GM18499 (cell line): ENCODE measurements at regions not wholly inside any gene's neighbourhood (a gene's known extent, or its start where the extent isn't known, plus 50 kb on each side); places are given as distances from the start of the nearest gene placed in this dataset.
A peak's percentile ranks its signal among the peaks of the same experiment; 100 is the strongest.

Experiments
- ATAC-seq: cut with Tn5 transposase; IDR thresholded peaks from one replicate; pipeline ENCODE4 v1.9.1; 2021; ENCODE audit warnings: moderate number of reproducible peaks; ENCODE audit not compliant: insufficient read depth, unreplicated experiment

GRCh38 chrX:107559506-107559905 is 68.8 kb upstream of the PRPS1 start:
- ATAC-seq: no peak

GRCh38 chrX:107560041-107560440 is 68.3 kb upstream of the PRPS1 start:
- ATAC-seq: no peak

GRCh38 chrX:107560980-107561379 is 67.3 kb upstream of the PRPS1 start:
- no peak for ATAC-seq

- ATAC-seq: no peak
These were observed 66.7 kb upstream of the PRPS1 start for GRCh38 chrX:107561468-107562215.

- no peak for ATAC-seq
These were observed 65.8 kb upstream of the PRPS1 start for GRCh38 chrX:107562482-107562881.

- no peak for ATAC-seq
These were observed 64.5 kb upstream of the PRPS1 start for GRCh38 chrX:107563824-107564223.

GRCh38 chrX:107565015-107565414 is 63.3 kb upstream of the PRPS1 start:
- ATAC-seq: no peak

- no peak for ATAC-seq
These were observed 62.2 kb upstream of the PRPS1 start for GRCh38 chrX:107565931-107566603.

- ATAC-seq: no peak
These were observed 61.6 kb upstream of the PRPS1 start for GRCh38 chrX:107566604-107567262.

GRCh38 chrX:107567370-107567769 is 60.9 kb upstream of the PRPS1 start:
- ATAC-seq: no peak

GRCh38 chrX:107571296-107571998 is 56.9 kb upstream of the PRPS1 start:
- ATAC-seq: no peak

GRCh38 chrX:107573016-107573415 is 55.3 kb upstream of the PRPS1 start:
- ATAC-seq: no peak

GRCh38 chrX:107574054-107574683 is 54.1 kb upstream of the PRPS1 start:
- peak; percentile 38 for ATAC-seq

- ATAC-seq: no peak
These were observed 53.6 kb upstream of the PRPS1 start for GRCh38 chrX:107574711-107575110.

- ATAC-seq: no peak
These were observed 51.9 kb upstream of the PRPS1 start for GRCh38 chrX:107576392-107576791.

GRCh38 chrX:107576841-107577240 is 51.5 kb upstream of the PRPS1 start:
- ATAC-seq: peak; percentile 67

- ATAC-seq: no peak
These were observed 50.4 kb upstream of the PRPS1 start for GRCh38 chrX:107577933-107578332.
